Activated naive CD4-positive, alpha-beta T cell treated with anti-CD3 and anti-CD28 coated beads, Interleukin-2, amount 50 U/mL, for 24 hours (primary cell): ENCODE measurements at regions not wholly inside any gene's neighbourhood (a gene's known extent, or its start where the extent isn't known, plus 50 kb on each side); places are given as distances from the start of the nearest gene placed in this dataset.

Experiments used
- H3K27ac Mint-ChIP-seq: one replicate; pipeline ENCODE4 v1.8.0; 2021; ENCODE audit warnings: mild to moderate bottlenecking, mixed read lengths
- H3K27me3 Mint-ChIP-seq: one replicate; pipeline ENCODE4 v1.8.0; 2021; ENCODE audit warnings: mixed read lengths
- H3K36me3 Mint-ChIP-seq: one replicate; pipeline ENCODE4 v1.8.0; 2021; ENCODE audit warnings: mixed read lengths
- H3K4me1 Mint-ChIP-seq: one replicate; pipeline ENCODE4 v1.8.0; 2021; ENCODE audit warnings: mixed read lengths
- H3K4me3 Mint-ChIP-seq: one replicate; pipeline ENCODE4 v1.8.0; 2021; ENCODE audit warnings: mild to moderate bottlenecking, mixed read lengths
- H3K9me3 Mint-ChIP-seq: one replicate; pipeline ENCODE4 v1.8.0; 2021; ENCODE audit warnings: mixed read lengths

GRCh38 chr6:144724818-144725217, 439.7 kb downstream of the UTRN start:
- H3K4me1 Mint-ChIP-seq, result peaks cover 38% of the 10 kb centered on the region
- no peaks in the 10 kb centered on the region for H3K9me3 Mint-ChIP-seq
- H3K4me3 Mint-ChIP-seq, result no peak overlapping the region
- no peaks in the 10 kb centered on the region for H3K27me3 Mint-ChIP-seq
- peaks cover 16% of the 10 kb centered on the region for H3K36me3 Mint-ChIP-seq
- no peak overlapping the region for H3K27ac Mint-ChIP-seq

GRCh38 chr6:144725736-144726522, 440.8 kb downstream of the UTRN start:
- Mint-ChIP-seq H3K9me3 (no peaks in the 10 kb centered on the region), H3K36me3 (peaks cover 14% of the 10 kb centered on the region), H3K27ac (no peak overlapping the region), H3K27me3 (no peaks in the 10 kb centered on the region), H3K4me3 (no peak overlapping the region), H3K4me1 (peaks cover 38% of the 10 kb centered on the region)

GRCh38 chr6:144728804-144729203, 443.7 kb downstream of the UTRN start:
- H3K36me3 Mint-ChIP-seq, result peaks cover 17% of the 10 kb centered on the region
- peaks cover 26% of the 10 kb centered on the region for H3K4me1 Mint-ChIP-seq
- no peak overlapping the region for H3K4me3 Mint-ChIP-seq
- H3K27ac Mint-ChIP-seq, result peak overlapping the region; percentile 2
- no peaks in the 10 kb centered on the region for H3K27me3 Mint-ChIP-seq
- no peaks in the 10 kb centered on the region for H3K9me3 Mint-ChIP-seq

- no peak overlapping the region for H3K27ac Mint-ChIP-seq
- H3K36me3 Mint-ChIP-seq, result peaks cover 19% of the 10 kb centered on the region
- no peaks in the 10 kb centered on the region for H3K9me3 Mint-ChIP-seq
- peaks cover 25% of the 10 kb centered on the region for H3K4me1 Mint-ChIP-seq
- no peak overlapping the region for H3K4me3 Mint-ChIP-seq
- H3K27me3 Mint-ChIP-seq, result no peaks in the 10 kb centered on the region
Observed at GRCh38 chr6:144729502-144729901, 444.4 kb downstream of the UTRN start.

GRCh38 chr6:144730088-144730645, 445.0 kb downstream of the UTRN start:
- H3K27me3 Mint-ChIP-seq, result no peaks in the 10 kb centered on the region
- peaks cover 19% of the 10 kb centered on the region for H3K36me3 Mint-ChIP-seq
- peaks cover 18% of the 10 kb centered on the region for H3K4me1 Mint-ChIP-seq
- no peak overlapping the region for H3K4me3 Mint-ChIP-seq
- H3K27ac Mint-ChIP-seq, result no peak overlapping the region
- H3K9me3 Mint-ChIP-seq, result no peaks in the 10 kb centered on the region

- Mint-ChIP-seq H3K9me3 (no peaks in the 10 kb centered on the region), H3K36me3 (peaks cover 27% of the 10 kb centered on the region)
Observed at GRCh38 chr6:144731229-144731628, 446.1 kb downstream of the UTRN start.

GRCh38 chr6:144736763-144737162, 451.6 kb downstream of the UTRN start:
- H3K27ac Mint-ChIP-seq, result no peak overlapping the region
- no peaks in the 10 kb centered on the region for H3K4me1 Mint-ChIP-seq
- H3K4me3 Mint-ChIP-seq, result no peak overlapping the region
- H3K36me3 Mint-ChIP-seq, result peaks cover 25% of the 10 kb centered on the region
- no peaks in the 10 kb centered on the region for H3K27me3 Mint-ChIP-seq
- no peaks in the 10 kb centered on the region for H3K9me3 Mint-ChIP-seq

More at GRCh38 chr6:144731229-144731628, 446.1 kb downstream of the UTRN start:
- Mint-ChIP-seq H3K27me3 (no peaks in the 10 kb centered on the region), H3K4me3 (no peak overlapping the region), H3K27ac (no peak overlapping the region), H3K4me1 (peaks cover 8% of the 10 kb centered on the region)

GRCh38 chr6:144737998-144738397, 452.9 kb downstream of the UTRN start:
- no peak overlapping the region for H3K4me3 Mint-ChIP-seq
- H3K27me3 Mint-ChIP-seq, result no peaks in the 10 kb centered on the region
- no peaks in the 10 kb centered on the region for H3K9me3 Mint-ChIP-seq
- no peak overlapping the region for H3K27ac Mint-ChIP-seq
- no peaks in the 10 kb centered on the region for H3K4me1 Mint-ChIP-seq
- H3K36me3 Mint-ChIP-seq, result peaks cover 24% of the 10 kb centered on the region

- no peaks in the 10 kb centered on the region for H3K4me1 Mint-ChIP-seq
- H3K27me3 Mint-ChIP-seq, result no peaks in the 10 kb centered on the region
- H3K36me3 Mint-ChIP-seq, result peaks cover 20% of the 10 kb centered on the region
- no peak overlapping the region for H3K4me3 Mint-ChIP-seq
- no peak overlapping the region for H3K27ac Mint-ChIP-seq
- H3K9me3 Mint-ChIP-seq, result no peaks in the 10 kb centered on the region
Observed at GRCh38 chr6:144739873-144740272, 454.7 kb downstream of the UTRN start.

- Mint-ChIP-seq H3K27ac (no peak overlapping the region), H3K36me3 (peaks cover 11% of the 10 kb centered on the region), H3K9me3 (no peaks in the 10 kb centered on the region), H3K4me1 (no peaks in the 10 kb centered on the region), H3K4me3 (no peak overlapping the region), H3K27me3 (no peaks in the 10 kb centered on the region)
Observed at GRCh38 chr6:144741659-144742058, 456.5 kb downstream of the UTRN start.

- H3K27ac Mint-ChIP-seq, result no peak overlapping the region
- no peaks in the 10 kb centered on the region for H3K27me3 Mint-ChIP-seq
- peaks cover 3% of the 10 kb centered on the region for H3K4me1 Mint-ChIP-seq
- no peaks in the 10 kb centered on the region for H3K9me3 Mint-ChIP-seq
- H3K36me3 Mint-ChIP-seq, result peaks cover 8% of the 10 kb centered on the region
- H3K4me3 Mint-ChIP-seq, result no peak overlapping the region
Observed at GRCh38 chr6:144742779-144743178, 457.6 kb downstream of the UTRN start.

GRCh38 chr6:144744720-144745119, 459.6 kb downstream of the UTRN start:
- H3K27me3 Mint-ChIP-seq, result no peaks in the 10 kb centered on the region
- no peaks in the 10 kb centered on the region for H3K9me3 Mint-ChIP-seq
- peaks cover 7% of the 10 kb centered on the region for H3K36me3 Mint-ChIP-seq
- H3K27ac Mint-ChIP-seq, result no peak overlapping the region
- H3K4me3 Mint-ChIP-seq, result no peak overlapping the region
- H3K4me1 Mint-ChIP-seq, result peaks cover 3% of the 10 kb centered on the region

- H3K36me3 Mint-ChIP-seq, result peaks cover 9% of the 10 kb centered on the region
Observed at GRCh38 chr6:144745439-144745838, 460.3 kb downstream of the UTRN start.

GRCh38 chr6:144746902-144747469, 461.9 kb downstream of the UTRN start:
- Mint-ChIP-seq H3K36me3 (peaks cover 15% of the 10 kb centered on the region), H3K27ac (peak overlapping the region; percentile 19), H3K4me3 (no peak overlapping the region), H3K4me1 (peaks cover 3% of the 10 kb centered on the region), H3K9me3 (no peaks in the 10 kb centered on the region), H3K27me3 (no peaks in the 10 kb centered on the region)

More at GRCh38 chr6:144745439-144745838, 460.3 kb downstream of the UTRN start:
- no peaks in the 10 kb centered on the region for H3K9me3 Mint-ChIP-seq
- H3K4me1 Mint-ChIP-seq, result peaks cover 3% of the 10 kb centered on the region
- no peak overlapping the region for H3K27ac Mint-ChIP-seq
- no peak overlapping the region for H3K4me3 Mint-ChIP-seq
- no peaks in the 10 kb centered on the region for H3K27me3 Mint-ChIP-seq

- Mint-ChIP-seq H3K9me3 (no peaks in the 10 kb centered on the region), H3K4me3 (no peak overlapping the region), H3K4me1 (peaks cover 3% of the 10 kb centered on the region), H3K36me3 (peaks cover 19% of the 10 kb centered on the region), H3K27me3 (no peaks in the 10 kb centered on the region), H3K27ac (no peak overlapping the region)
Observed at GRCh38 chr6:144749263-144749662, 464.1 kb downstream of the UTRN start.

- no peaks in the 10 kb centered on the region for H3K9me3 Mint-ChIP-seq
- H3K36me3 Mint-ChIP-seq, result peaks cover 22% of the 10 kb centered on the region
- no peak overlapping the region for H3K4me3 Mint-ChIP-seq
- H3K27ac Mint-ChIP-seq, result no peak overlapping the region
- no peaks in the 10 kb centered on the region for H3K4me1 Mint-ChIP-seq
- H3K27me3 Mint-ChIP-seq, result no peaks in the 10 kb centered on the region
Observed at GRCh38 chr6:144753023-144753705, 468.0 kb downstream of the UTRN start.
